ENCODE measurements at regions not wholly inside any gene's neighbourhood (a gene's known extent, or its start where the extent isn't known, plus 50 kb on each side); places are given as distances from the start of the nearest gene placed in this dataset.
A peak's percentile ranks its signal among the peaks of the same experiment; 100 is the strongest.

GRCh38 chr2:20145497-20146193, 79.3 kb downstream of the SDC1 start:
- TF ChIP-seq, protein P1, sequence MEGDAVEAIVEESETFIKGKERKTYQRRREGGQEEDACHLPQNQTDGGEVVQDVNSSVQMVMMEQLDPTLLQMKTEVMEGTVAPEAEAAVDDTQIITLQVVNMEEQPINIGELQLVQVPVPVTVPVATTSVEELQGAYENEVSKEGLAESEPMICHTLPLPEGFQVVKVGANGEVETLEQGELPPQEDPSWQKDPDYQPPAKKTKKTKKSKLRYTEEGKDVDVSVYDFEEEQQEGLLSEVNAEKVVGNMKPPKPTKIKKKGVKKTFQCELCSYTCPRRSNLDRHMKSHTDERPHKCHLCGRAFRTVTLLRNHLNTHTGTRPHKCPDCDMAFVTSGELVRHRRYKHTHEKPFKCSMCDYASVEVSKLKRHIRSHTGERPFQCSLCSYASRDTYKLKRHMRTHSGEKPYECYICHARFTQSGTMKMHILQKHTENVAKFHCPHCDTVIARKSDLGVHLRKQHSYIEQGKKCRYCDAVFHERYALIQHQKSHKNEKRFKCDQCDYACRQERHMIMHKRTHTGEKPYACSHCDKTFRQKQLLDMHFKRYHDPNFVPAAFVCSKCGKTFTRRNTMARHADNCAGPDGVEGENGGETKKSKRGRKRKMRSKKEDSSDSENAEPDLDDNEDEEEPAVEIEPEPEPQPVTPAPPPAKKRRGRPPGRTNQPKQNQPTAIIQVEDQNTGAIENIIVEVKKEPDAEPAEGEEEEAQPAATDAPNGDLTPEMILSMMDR (conservative IDR thresholded peaks at IDR 0.05; ENCODE audit: low read depth, low read length) = no peak
- DNase-seq (ENCODE audit: low read depth) = no peak
- no peak overlapping the region for H3K4me3 ChIP-seq (ENCODE audit: low read depth, low read length)

DNA sequence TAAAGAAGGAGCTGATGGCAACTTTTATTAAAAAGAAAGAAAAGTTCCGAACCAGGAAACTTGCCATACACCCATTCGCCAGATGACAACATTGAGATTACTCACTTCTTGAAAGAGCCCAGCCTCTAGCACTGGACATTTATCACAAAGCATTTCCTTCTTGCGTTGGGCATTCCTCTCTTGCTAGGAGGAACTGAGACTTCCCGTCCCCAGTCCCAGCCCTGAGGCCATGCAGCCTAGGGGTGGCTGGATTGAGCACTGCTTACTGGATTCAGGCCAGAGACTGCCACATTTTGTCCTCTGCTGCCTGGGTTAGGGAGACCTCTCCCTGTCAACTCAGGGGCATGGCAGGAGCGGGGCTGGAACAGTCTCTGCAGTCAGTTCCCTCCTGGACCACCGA, 80.1 kb downstream of the SDC1 start:
- H3K4me3 ChIP-seq (ENCODE audit: low read depth, low read length) = no peak overlapping the region
- TF ChIP-seq, protein P1 (conservative IDR thresholded peaks at IDR 0.05; ENCODE audit: low read depth, low read length) = no peak
- DNase-seq (ENCODE audit: low read depth) = no peak

- H3K4me3 ChIP-seq (ENCODE audit: low read depth, low read length) = no peak overlapping the region
- TF ChIP-seq, protein P1 (conservative IDR thresholded peaks at IDR 0.05; ENCODE audit: low read depth, low read length) = no peak
- no peak for DNase-seq (ENCODE audit: low read depth)
These were observed 80.7 kb downstream of the SDC1 start for GRCh38 chr2:20144196-20144595.

GRCh38 chr2:20143263-20143662, 81.7 kb downstream of the SDC1 start:
- DNase-seq (ENCODE audit: low read depth) = no peak
- TF ChIP-seq, protein P1 (conservative IDR thresholded peaks at IDR 0.05; ENCODE audit: low read depth, low read length) = no peak
- no peak overlapping the region for H3K4me3 ChIP-seq (ENCODE audit: low read depth, low read length)

DNA sequence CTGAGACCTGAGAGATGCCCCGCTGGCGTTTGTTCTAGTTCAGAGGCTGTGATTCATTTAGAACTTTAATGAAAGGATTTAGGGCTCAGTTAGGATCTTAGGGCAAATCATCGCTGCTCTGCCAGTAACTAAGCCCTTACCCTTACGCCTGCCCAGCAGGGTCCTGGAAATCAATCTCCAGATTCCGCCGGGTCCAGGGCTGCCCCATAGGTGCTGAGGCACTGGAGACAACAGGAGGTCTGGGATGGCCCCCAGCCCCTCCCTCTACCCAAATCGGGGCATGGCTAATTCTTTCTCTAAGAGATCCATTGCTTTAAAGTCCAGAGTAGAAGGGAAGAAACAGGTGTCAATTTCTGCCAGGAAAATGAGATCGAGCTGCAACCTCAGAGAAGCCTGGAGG, 83.1 kb downstream of the SDC1 start:
- no peak overlapping the region for H3K4me3 ChIP-seq (ENCODE audit: low read depth, low read length)
- TF ChIP-seq, protein P1 (conservative IDR thresholded peaks at IDR 0.05; ENCODE audit: low read depth, low read length) = no peak

DNA sequence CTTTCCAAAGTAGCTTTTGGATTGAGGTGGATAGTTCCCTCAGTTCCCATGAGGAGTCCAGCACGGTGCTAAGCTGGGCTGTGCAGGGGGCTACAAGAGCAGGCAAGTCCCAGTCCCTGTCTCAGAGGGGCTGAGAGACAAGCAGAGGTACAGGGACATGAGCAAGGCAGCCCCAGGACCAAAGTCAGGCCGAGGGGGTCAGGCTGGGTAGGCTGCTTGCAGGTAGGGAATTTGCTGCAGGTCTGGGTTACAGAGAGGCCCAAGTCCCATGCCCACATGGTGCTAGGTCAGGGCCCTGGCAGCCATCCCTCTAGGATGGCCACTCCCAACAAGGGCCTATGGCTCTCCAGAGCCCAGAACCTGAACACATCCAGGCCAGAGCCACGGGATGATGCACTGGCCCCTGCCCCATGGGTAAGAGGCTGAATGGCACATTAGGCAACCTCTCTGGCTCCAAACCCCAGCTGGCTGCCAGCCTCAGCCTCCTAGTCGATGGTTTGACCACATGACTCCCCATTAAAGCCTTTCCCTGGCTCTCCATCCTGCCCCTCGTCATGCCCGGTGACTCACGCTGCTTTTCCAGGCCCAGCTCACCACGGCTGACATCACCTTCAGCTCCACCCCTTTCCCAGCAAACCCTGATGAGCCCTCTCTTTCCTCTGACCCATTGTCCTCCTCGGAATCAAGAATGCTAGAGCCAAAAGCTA, 83.7 kb downstream of the SDC1 start:
- peak; percentile 82 for DNase-seq (ENCODE audit: low read depth)
- H3K4me3 ChIP-seq (ENCODE audit: low read depth, low read length) = no peak overlapping the region
- TF ChIP-seq, protein P1 (conservative IDR thresholded peaks at IDR 0.05; ENCODE audit: low read depth, low read length) = no peak

More for the DNA sequence above, 83.1 kb downstream of the SDC1 start:
- DNase-seq (ENCODE audit: low read depth) = no peak

All from epithelial cell of proximal tubule (primary cell).